CD4-positive, alpha-beta T cell (primary cell): ENCODE measurements at regions not wholly inside any gene's neighbourhood (a gene's known extent, or its start where the extent isn't known, plus 50 kb on each side); places are given as distances from the start of the nearest gene placed in this dataset.

Experiments used
- ATAC-seq: fragments of 200-7000 bp; cut with Tn5 transposase; one replicate; pipeline ENCODE4 v1.10.0; 2022; ENCODE audit warnings: mild to moderate bottlenecking; ENCODE audit not compliant: poor library complexity
- CTCF ChIA-PET: fragments of 350-600 bp; sonication (Branson Sonifier 250); formaldehyde crosslinking; loops from one replicate; lab custom pipeline; 2021; ENCODE audit warnings: antibody characterized with exemption, inconsistent platforms; lab: Charles Lee
- POLR2A ChIA-PET: fragments of 350-600 bp; sonication (Branson Sonifier 250); formaldehyde crosslinking; loops from one replicate; lab custom pipeline; 2021; ENCODE audit warnings: antibody characterized with exemption, inconsistent platforms; lab: Charles Lee
- DNase-seq, 14 experiments: peaks; one replicate each; pipeline ENCODE4 v3.0.0-alpha.2; 2013 to 2020; ENCODE audit warnings: mixed read lengths in 2 of 14
- H3K27ac ChIP-seq, 2 donors: one replicate each; pipeline versions ENCODE4 v1.5.1 to v1.7.0; 2013; ENCODE audit warnings: low read length in 2 of 2, low read depth in 1 of 2, mild to moderate bottlenecking in 1 of 2
- H3K27me3 ChIP-seq, 2 experiments: 1 replicate in 1 of 2; 2 replicates in 1 of 2; pipeline versions ENCODE4 v1.6.1 to v1.7.0; 2013; ENCODE audit warnings: low read length in 2 of 2, control low read depth in 1 of 2, mild to moderate bottlenecking in 1 of 2, moderate library complexity in 1 of 2; ENCODE audit not compliant: insufficient read depth in 2 of 2, control insufficient read depth in 1 of 2
- H3K36me3 ChIP-seq: one replicate; pipeline ENCODE4 v1.6.1; 2013; ENCODE audit warnings: low read length, control low read depth; ENCODE audit not compliant: insufficient read depth
- H3K4me1 ChIP-seq: one replicate; pipeline ENCODE4 v1.6.1; 2013; ENCODE audit warnings: low read length, control low read depth; ENCODE audit not compliant: insufficient read depth
- H3K4me3 ChIP-seq: one replicate; pipeline ENCODE4 v1.5.1; 2013; ENCODE audit warnings: mild to moderate bottlenecking, low read length, moderate library complexity
- H3K9me3 ChIP-seq, 2 experiments: 1 replicate in 1 of 2; 2 replicates in 1 of 2; pipeline versions ENCODE4 v1.6.1 to v1.7.0; 2013; ENCODE audit warnings: low read length in 2 of 2, mild to moderate bottlenecking in 2 of 2, control low read depth in 1 of 2, moderate library complexity in 1 of 2; ENCODE audit not compliant: control insufficient read depth in 1 of 2, insufficient read depth in 1 of 2
- H3K27ac Mint-ChIP-seq: one replicate; pipeline ENCODE4 v1.8.0; 2020; ENCODE audit warnings: mixed read lengths
- H3K27me3 Mint-ChIP-seq: one replicate; pipeline ENCODE4 v1.8.0; 2021; ENCODE audit warnings: mixed read lengths
- H3K36me3 Mint-ChIP-seq: one replicate; pipeline ENCODE4 v1.8.0; 2021; ENCODE audit warnings: low read depth, mixed read lengths
- H3K4me1 Mint-ChIP-seq: one replicate; pipeline ENCODE4 v1.8.0; 2021; ENCODE audit warnings: low read depth, mixed read lengths
- H3K4me3 Mint-ChIP-seq: one replicate; pipeline ENCODE4 v1.8.0; 2020; ENCODE audit warnings: mild to moderate bottlenecking, mixed read lengths
- H3K9me3 Mint-ChIP-seq: one replicate; pipeline ENCODE4 v1.8.0; 2020; ENCODE audit warnings: mixed read lengths
- intact Hi-C, 2 experiments: fragments of 100-400 bp; cut with DNase I in 1 of 2; cut with micrococcal nuclease in 1 of 2; formaldehyde crosslinking; loops; one replicate each; pipeline versions ENCODE4 v1.15.1 to v1.9.0; 2023 to 2025; cut with DNase I, micrococcal nuclease
- TF ChIP-seq, protein P1 (sequence below): fragments of 200-600 bp; IDR thresholded peaks from one replicate; pipeline ENCODE4 v1.8.0; 2022; ENCODE audit warnings: antibody characterized with exemption, mild to moderate bottlenecking

DNA sequence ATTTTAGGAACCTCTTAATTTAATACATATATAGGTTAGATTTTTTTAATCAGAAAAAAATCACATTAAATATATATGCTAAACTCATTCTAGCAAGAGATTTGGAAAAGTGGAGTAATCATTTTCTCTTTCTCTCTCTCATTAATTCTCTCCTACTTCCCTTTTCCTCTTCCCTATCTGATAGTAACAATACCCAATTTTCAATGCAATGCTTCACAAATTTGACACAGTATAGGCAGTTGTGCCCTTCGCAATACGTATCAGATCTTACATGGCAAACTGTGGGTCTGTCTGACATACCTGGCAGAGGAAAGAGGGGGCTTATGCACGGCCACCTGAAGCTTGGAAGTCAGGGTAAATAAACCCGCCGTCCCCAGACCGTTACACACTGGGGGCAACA is 444.3 kb downstream of the NBAS start:
- Mint-ChIP-seq H3K4me1 (peaks cover 11% of the 10 kb centered on the region), H3K27ac (no peak overlapping the region), H3K36me3 (peaks cover 3% of the 10 kb centered on the region), H3K9me3 (peaks cover 12% of the 10 kb centered on the region), H3K4me3 (no peak overlapping the region), H3K27me3 (no peaks in the 10 kb centered on the region)
- CTCF ChIA-PET: no interaction called here
- POLR2A ChIA-PET: no interaction called here
- no peak overlapping the region for H3K4me3 ChIP-seq
- no peaks in the 10 kb centered on the region for H3K36me3 ChIP-seq
- no peaks in the 10 kb centered on the region for H3K9me3 ChIP-seq
- no peak overlapping the region for H3K27ac ChIP-seq
- H3K27me3 ChIP-seq: no peaks in the 10 kb centered on the region
- ATAC-seq (no peak), DNase-seq (no peak)
- intact Hi-C loops: no loop called here
- no peaks in the 10 kb centered on the region for H3K4me1 ChIP-seq
- TF ChIP-seq, protein P1, sequence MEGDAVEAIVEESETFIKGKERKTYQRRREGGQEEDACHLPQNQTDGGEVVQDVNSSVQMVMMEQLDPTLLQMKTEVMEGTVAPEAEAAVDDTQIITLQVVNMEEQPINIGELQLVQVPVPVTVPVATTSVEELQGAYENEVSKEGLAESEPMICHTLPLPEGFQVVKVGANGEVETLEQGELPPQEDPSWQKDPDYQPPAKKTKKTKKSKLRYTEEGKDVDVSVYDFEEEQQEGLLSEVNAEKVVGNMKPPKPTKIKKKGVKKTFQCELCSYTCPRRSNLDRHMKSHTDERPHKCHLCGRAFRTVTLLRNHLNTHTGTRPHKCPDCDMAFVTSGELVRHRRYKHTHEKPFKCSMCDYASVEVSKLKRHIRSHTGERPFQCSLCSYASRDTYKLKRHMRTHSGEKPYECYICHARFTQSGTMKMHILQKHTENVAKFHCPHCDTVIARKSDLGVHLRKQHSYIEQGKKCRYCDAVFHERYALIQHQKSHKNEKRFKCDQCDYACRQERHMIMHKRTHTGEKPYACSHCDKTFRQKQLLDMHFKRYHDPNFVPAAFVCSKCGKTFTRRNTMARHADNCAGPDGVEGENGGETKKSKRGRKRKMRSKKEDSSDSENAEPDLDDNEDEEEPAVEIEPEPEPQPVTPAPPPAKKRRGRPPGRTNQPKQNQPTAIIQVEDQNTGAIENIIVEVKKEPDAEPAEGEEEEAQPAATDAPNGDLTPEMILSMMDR: no peak
